GM19023 (cell line): ENCODE measurements at regions not wholly inside any gene's neighbourhood (a gene's known extent, or its start where the extent isn't known, plus 50 kb on each side); places are given as distances from the start of the nearest gene placed in this dataset.
"Not testable (repeated sequence)": the region's sequence is repeated elsewhere in the genome, so short reads cannot be mapped to it uniquely, and the experiment has no call there.

Experiments used
- ATAC-seq: cut with Tn5 transposase; IDR thresholded peaks from one replicate; pipeline ENCODE4 v1.9.1; 2021; ENCODE audit warnings: mild to moderate bottlenecking, moderate library complexity; ENCODE audit not compliant: unreplicated experiment

- ATAC-seq: no peak
Observed at GRCh38 chr10:4639960-4640359, 186.0 kb upstream of the AKR1E2 start.

- ATAC-seq: no peak
Observed at GRCh38 chr10:4638099-4638498, 187.9 kb upstream of the AKR1E2 start.

- no peak for ATAC-seq
Observed at GRCh38 chr10:4637657-4638056, 188.3 kb upstream of the AKR1E2 start.

GRCh38 chr10:4635883-4636282, 190.1 kb upstream of the AKR1E2 start:
- ATAC-seq: no peak

- no peak for ATAC-seq
Observed at GRCh38 chr10:4635388-4635787, 190.6 kb upstream of the AKR1E2 start.

- ATAC-seq: no peak
Observed at GRCh38 chr10:4633776-4634175, 192.2 kb upstream of the AKR1E2 start.

- ATAC-seq: no peak
Observed at GRCh38 chr10:4633186-4633585, 192.8 kb upstream of the AKR1E2 start.

GRCh38 chr10:4632757-4633156, 193.2 kb upstream of the AKR1E2 start:
- ATAC-seq: no peak

GRCh38 chr10:4626919-4627318, 199.1 kb upstream of the AKR1E2 start:
- no peak for ATAC-seq

GRCh38 chr10:4623757-4624420, 202.1 kb upstream of the AKR1E2 start:
- ATAC-seq: no peak

- no peak for ATAC-seq
Observed at GRCh38 chr10:4623200-4623599, 202.8 kb upstream of the AKR1E2 start.

GRCh38 chr10:4622384-4622783, 203.6 kb upstream of the AKR1E2 start:
- ATAC-seq: no peak

- no peak for ATAC-seq
Observed at GRCh38 chr10:4617589-4617988, 208.4 kb upstream of the AKR1E2 start.

GRCh38 chr10:4615042-4615441, 211.0 kb upstream of the AKR1E2 start:
- no peak for ATAC-seq

GRCh38 chr10:4609251-4609650, 216.8 kb upstream of the AKR1E2 start:
- ATAC-seq: no peak

- no peak for ATAC-seq
Observed at GRCh38 chr10:4607681-4608080, 218.3 kb upstream of the AKR1E2 start.

- no peak for ATAC-seq
Observed at GRCh38 chr10:4606856-4607636, 219.0 kb upstream of the AKR1E2 start.

- no peak for ATAC-seq
Observed at GRCh38 chr10:4602764-4603491, 223.1 kb upstream of the AKR1E2 start.

- no peak for ATAC-seq
Observed at GRCh38 chr10:4599471-4599870, 226.5 kb upstream of the AKR1E2 start.

GRCh38 chr10:4597898-4598297, 228.1 kb upstream of the AKR1E2 start:
- not testable (repeated sequence) for ATAC-seq

GRCh38 chr10:4596951-4597350, 229.1 kb upstream of the AKR1E2 start:
- no peak for ATAC-seq
